Endometrium (tissue), 2 donors: ENCODE measurements at regions not wholly inside any gene's neighbourhood (a gene's known extent, or its start where the extent isn't known, plus 50 kb on each side); places are given as distances from the start of the nearest gene placed in this dataset.

ENCODE experiments used
- FAIRE-seq: peaks from 2 replicates; lab custom pipeline; 2012; peaks lifted over from hg19 to GRCh38; lab: Jason Lieb, UNC
- donor health status: control.
- donor health status: control.

DNA sequence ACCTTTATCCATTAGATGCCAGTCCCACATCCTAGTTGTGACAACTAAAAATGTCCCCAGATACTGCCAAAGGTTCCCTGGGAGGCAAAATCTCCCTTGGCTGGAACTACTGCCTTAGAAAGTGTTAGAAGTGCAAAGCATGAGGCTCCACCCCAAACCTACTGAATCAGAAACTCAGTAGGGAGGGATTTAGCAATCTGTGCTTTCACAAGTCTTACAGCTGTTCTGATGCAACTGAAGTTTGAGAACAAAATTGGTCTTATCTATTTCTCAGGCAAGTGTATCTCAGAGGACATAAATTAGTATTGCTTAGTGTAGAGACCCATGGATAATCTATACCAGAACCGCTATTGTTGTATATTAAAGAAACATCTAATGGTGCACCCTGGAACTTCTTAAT lies 70.2 kb downstream of the CLDN1 start:
- FAIRE-seq: no peak

DNA sequence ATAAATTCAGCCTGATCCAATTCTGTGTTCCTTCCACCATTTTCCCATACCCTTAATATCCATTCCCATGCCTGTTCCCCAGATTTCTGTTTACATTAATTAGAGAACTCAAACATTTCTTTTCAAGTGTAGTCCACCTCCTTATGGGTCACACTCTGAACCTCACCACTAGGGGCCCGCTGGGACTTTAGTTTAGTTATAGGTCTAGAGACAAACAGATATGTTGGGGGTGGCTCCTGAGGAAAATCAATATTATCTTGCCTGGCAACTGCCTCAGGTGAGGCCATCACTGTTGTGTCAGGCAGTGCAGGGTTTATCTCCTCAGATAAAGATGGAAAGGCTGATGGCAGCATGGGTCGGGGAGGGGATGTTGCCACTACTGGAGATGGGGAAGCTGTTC lies 72.8 kb downstream of the CLDN1 start:
- no peak for FAIRE-seq

DNA sequence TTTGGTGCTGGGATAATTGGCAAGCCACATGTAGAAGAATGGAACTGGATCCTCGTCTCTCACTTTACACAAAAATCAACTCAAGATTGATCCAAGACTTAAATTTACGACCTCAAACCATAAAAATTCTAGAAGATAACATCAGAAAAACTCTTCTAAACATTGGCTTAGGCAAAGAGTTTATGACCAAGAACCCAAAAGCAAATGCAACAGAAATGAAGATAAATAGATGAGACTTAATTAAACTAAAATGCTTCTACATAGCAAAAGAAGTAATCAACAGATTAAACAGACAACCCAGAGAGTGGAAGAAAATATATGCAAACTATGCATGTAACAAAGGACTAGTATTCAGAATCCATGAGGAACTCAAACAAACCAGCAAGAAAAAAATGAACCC lies 80.1 kb downstream of the CLDN1 start:
- FAIRE-seq: no peak

DNA sequence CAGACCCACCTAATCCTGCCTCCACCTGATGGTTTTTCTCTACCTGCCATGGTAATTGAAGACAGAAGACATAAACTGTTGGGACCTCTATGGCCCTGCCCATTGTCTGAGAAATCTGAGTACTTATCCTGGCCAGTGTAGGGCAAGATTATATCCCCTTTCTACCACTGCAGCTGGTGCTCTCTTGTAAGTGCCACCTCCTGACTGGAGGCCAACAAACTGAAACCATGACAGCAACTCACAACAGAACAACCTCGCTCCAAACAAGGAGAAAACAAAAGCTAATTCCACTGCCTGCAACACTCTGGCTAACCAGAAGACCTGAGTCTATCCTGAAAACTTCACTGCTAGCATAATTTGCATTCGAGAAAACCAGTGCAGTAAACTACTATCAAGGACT lies 82.9 kb downstream of the CLDN1 start:
- FAIRE-seq: no peak

DNA sequence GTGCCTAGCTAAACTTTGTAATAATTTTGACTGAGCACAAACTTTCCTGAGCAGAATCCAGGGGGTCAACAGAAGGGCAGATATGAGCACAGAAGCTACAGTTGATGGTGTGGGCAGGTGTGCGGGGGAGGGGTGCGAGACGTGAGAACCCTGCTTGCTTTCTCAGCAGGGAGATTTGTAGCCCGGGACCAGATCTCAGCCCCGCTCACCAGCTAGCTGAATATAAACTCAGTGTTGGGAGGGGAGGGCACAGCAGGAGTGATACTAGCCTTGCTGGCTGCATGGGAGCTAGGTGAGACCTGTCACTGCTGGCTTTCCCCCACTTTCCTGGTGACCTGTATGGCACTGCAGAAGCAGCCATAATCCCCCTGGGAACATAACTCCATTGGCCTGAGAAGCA lies 83.4 kb downstream of the CLDN1 start:
- FAIRE-seq: no peak

DNA sequence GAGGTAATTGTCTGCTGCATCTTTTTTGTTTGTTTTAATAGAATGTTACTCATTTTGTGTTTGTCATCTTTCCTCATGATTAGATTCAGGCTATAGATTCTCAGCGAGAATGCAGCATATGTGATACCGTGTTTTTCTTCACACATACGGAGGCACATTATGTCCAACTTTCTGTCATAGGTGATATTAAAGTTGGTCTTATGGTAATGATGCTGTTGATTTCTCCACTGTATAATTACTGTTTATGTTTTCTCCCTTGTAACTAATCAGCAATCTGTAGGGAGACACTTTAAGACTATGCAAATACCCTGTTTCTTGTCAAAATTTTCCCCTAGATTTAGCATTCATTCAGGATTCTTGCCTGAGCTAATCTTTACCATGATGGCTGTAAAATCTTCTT lies 87.6 kb downstream of the CLDN1 start:
- FAIRE-seq: no peak

DNA sequence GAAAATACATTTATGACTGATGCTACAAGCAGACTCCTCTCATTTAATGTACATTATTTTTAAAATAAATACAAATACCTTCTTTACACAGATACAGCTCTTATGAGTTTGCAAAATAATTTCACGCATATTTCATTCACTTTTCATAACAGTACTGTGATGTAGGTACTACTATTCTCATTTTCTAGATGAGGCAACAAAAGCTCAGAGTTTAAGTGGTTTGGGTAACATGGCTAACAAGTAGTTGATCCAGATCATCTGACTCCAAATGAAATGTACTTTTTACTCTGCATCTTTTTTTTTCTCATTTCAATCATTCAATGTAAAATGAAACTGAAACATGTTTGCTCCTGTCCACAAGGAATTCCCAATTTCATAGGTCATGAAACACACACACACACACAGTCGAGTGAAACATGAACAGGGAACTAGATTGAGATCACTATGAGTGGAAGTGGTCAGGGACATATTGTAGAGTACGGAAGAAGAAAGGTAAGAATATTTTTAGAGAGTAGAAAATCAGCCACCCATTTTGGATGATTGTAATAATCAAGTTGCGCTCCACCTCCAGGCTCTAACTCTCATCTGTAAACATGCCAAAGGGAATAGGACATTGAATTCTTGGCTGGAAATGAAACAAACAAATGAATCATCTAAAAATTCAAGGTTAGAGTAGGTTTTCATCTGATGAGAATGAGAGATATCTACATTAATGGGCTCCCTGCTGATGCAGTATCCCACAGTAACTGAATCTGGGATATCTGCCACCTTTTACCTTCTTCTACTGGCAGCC lies 92.4 kb downstream of the CLDN1 start:
- no peak for FAIRE-seq

DNA sequence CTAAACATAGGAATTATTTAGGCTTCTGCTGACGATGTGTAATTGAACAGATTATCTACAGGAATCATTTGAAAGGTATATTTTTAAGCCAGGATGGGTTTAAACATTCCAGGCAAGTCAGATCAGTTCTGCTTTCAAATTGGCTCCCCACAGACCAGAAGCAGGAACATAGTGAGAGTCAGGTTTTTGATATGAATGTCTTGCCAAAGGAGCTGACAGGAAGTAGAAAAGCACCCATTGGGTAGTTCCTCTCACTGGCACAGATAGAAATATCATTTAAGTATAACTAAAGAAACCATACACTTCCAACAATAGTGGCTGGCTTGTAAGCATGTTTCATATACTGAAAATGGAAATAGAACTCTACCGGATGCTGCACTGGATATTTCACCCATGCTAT lies 95.2 kb downstream of the CLDN1 start:
- no peak for FAIRE-seq

DNA sequence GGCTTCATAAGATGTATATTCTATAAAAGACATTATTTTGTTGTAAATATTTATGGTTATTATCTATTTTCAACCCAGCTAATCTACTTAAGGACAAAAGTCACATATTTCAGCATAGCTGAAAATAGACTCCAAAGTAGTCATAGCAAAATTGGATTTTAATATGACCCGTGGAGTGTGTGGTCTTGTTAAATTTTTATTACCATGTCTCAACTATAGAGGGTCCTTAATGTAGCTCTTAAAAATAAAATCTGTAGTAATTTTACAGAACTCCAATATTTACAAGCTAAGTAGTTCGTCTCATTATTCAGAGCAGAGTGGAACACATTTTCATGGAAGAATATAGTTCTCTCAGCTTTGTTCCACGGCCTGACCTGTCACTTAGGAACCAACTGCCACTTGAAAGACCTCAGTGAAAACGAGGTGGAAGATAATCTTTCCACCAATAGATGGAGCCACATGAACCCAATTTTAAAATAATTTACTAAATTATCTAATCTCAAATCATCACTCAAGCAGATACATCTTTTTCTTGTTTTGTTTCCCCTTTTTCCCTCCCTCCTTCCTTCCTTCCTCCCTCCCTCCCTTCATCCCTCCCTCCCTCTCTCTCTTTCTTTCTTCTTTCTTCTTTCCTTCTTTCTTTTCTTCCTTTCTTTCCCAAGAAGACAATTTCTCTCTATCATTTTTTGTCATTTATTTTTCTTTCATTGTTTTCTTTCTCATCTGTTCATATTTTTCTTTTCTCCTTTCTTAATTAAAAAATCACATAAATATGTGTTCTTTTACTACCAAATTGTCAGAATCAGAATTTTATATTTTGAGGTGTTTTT lies 97.2 kb downstream of the CLDN1 start:
- no peak for FAIRE-seq

DNA sequence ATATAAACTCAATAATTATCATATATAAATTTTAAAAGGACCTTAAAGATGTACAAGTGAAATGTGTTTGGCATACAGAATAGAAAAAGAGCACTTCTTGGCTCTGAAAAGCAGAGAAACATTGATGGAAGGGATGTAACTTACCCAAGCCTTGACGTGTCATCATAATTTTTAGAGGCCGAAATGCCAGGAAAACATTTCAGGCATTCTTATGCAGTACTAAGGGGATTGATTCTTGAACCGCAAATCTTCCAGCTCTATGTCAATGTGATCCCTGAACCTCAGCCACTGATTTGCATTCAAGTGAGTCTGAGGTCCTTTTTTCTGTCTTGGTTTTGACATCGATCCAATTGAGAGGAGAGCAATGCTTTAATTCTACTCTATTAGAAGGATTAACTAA lies 97.8 kb downstream of the CLDN1 start:
- no peak for FAIRE-seq

DNA sequence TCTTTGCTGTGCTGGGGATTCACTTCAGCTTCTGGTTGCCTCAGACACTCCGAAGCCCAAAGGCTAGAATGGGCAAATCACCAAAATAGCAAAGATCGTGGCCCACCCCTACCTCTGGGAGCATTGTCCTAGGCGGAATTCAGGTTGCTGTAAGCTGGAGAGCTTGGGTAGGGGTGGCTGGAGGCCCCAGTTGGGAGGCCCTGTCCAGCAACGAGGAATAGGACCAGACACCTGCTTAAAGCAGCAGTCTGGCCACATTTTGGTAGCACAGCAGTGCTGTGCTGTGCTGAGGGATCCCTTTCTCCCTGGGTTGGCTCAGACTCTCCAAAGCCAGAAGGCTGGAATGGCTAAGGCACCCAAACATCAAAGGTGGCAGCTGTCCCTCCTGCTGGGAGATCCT lies 99.3 kb downstream of the CLDN1 start:
- FAIRE-seq: no peak

DNA sequence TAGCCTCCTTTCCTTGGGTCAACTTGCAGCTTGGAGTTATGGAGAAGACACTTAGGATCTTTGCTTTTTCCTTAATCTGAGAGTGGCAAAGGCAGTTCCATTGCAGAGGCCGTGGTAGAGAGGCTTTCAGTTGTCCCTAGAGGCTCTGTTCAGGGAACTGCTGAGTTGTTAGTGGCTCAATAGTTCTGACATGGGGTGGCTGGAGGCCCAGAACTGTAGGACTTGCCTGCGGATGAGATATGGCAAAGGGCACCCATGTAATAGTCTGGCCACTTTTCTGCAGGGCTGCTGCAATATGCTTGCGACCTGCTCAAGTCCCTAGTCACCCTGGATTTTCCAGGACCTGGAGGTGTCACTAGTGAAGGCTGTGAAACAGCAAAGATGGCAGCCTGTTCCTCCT lies 99.9 kb downstream of the CLDN1 start:
- no peak for FAIRE-seq

DNA sequence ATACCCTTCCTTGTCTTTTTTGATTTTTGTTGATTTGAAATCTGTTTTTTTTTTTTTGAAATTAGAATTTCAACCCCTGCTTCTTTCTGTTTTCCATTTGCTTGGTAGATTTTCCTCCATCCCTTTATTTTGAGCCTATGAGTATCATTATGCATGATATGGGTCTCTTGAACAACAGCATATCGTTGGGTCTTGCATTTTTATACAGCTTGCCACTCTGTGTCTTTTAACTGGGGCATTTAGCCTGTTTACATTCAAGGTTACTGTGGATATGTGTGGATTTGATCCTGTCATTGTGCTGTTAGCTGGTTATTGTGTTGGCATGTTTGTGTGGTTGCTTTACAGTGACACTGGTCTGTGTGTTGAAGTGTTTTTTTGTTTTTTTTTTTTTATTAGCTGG lies 99.7 kb upstream of the P3H2 start:
- FAIRE-seq: no peak

DNA sequence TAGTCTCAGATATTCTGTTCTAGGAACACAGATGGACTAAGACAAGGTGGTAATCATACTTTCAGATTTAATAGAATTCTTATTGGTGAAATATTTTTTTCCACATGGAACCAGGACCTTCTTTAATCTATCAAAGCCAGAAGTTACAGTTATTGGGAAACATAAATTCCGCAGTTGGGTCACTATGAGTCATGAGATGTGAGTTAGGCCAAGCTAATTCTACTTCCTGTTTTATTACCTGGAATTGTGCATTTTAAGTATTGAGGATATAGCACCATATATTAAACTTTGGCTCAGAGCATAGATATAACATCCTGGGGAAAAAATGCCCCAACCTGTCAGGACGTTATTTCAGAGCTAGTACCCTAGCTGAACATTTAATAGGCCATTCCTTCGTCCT lies 96.4 kb upstream of the P3H2 start:
- FAIRE-seq: no peak

DNA sequence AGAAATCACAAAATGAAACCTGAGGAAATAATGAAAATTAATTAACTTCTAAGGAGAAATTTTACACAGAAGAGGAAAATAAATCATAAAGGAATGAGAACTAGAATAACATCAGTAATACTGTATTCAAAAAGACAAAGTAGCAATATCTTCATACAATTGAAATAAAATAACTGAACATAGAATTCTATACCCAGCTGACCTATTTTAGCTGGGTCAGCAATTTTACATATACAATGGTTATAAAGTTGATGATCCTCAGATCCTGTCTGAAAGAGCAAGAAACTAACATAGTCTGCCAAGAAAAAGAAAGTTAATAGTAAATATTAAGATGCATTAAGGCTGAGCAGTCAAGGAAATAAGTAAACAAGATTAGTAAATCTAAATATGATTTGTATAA lies 93.0 kb upstream of the P3H2 start:
- no peak for FAIRE-seq

DNA sequence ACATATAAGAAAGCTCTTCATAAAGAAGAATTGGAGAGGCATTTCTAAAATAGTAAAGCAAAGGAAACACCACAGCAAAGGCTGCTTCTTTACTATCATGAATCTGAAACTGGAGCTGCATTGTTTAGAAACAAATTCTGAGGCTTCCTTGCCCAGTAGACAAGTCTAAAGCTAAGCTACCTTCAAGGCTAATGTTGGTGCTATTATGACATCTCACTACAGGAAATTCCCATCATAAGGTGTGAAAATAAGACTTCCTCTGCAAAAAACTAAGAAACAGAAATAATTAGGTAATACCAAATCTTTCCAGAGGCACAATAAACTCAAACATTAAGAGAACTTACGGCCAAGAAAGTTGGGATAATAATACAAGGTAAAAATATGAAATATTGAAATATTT lies 89.9 kb upstream of the P3H2 start:
- no peak for FAIRE-seq

DNA sequence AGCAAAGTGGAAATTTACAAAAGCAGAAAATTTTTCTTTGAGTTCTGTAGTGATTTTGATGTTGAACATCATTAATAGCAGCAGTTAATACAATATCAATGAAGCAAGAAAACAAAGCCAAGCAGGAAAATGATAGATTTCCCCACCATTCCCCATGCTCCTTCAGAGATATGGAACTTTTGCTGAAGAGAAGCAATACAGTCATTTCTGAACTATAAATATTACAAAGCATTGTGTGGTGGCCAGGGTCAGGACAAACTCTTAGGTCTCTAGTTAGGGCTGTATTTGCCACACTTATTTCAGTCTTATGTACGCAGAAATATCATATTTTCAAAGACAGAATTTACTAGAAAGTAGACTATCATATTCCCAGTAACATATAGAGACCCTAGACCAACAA lies 88.8 kb upstream of the P3H2 start:
- no peak for FAIRE-seq

DNA sequence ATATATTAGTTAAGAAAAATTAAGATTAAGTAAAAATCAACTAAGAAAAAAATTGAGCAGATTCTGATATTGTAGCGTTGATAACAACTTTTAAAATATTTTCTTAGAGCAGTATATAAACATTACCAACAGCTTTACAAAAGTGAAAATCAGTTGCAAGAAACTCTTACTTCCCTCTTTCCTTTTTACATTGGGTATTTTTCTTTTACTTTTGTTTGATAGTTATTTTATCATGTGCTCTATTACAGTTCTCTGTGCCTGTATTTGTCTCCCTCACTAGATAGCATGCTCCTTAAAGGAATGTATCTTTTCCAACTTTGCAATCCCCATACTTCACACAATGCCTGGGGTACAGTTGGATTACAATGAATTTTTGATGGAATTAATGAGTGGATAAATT lies 87.5 kb upstream of the P3H2 start:
- no peak for FAIRE-seq

DNA sequence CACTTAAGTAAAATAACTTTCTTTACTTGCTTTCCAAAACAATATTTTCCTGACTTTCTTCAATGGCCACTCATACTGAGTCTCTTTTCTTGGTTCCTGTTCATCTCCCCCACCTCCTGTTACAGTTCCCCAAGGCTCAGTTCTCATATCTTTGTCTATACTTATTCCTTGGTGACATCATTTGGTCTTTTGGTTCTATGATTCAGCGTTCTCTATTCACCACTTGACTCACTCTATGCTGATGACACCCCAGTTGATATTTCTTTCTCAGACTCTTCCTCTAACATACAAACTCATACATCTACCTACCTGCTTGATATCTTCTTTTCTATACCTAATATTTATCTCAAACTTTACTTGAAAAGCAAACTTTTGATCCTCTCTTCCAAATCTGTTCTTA lies 85.0 kb upstream of the P3H2 start:
- no peak for FAIRE-seq

DNA sequence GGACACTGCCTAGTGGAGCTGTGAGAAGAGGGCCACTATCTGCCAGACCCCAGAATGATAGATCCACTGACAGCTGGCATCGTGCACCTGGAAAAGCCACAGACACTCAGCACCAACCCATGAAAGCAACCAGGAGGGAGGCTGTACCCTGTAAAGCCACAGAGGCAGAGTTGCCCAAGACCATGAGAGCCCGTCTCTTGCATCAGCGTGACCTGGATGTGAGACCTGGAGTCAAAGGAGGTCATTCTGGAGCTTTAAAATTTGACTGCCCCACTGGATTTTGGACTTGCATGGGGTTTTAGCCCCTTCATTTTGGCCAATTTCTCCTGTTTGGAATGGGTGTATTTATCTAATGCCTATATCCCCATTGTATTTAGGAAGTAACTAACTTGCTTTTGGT lies 83.5 kb upstream of the P3H2 start:
- no peak for FAIRE-seq

DNA sequence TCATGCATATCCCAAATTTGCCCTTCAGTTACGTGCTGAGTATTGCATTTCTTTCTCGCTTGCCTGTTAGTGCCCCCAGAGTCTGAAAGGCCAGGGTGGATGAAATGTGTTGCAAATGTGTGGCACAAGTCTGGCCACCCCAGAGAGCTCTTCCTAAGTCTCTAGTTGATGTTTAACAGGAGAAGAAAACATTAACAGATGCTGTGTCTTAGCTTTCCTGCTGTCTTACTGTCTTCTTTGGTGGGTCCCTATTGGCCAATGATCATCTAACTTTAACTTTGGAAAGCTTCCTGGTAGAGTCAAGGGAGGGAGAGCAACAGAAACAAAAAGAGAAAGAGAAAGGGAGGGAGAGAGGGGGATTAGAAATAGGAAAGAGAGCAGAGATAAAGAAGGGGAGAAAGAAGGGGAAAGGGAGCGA lies 76.7 kb upstream of the P3H2 start:
- no peak for FAIRE-seq

DNA sequence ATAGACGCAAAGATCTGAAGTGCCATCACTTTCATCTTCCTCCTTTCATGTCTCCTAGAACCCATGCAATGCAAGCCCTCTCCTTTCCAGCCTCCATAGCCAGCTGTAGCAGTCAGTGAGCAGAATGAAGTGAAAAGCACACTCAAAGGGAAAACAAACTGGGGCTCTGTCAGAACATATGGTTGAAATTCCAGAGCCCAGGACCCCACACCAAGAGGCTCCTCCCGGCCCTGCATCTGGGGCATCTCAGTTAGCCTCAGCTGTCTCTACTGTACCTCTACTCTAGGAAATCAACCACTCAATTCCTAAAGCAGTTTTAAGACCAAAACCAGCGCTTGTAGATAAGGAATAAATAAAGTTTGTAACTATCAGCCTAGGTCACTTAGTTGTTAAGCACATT lies 73.8 kb upstream of the P3H2 start:
- no peak for FAIRE-seq

DNA sequence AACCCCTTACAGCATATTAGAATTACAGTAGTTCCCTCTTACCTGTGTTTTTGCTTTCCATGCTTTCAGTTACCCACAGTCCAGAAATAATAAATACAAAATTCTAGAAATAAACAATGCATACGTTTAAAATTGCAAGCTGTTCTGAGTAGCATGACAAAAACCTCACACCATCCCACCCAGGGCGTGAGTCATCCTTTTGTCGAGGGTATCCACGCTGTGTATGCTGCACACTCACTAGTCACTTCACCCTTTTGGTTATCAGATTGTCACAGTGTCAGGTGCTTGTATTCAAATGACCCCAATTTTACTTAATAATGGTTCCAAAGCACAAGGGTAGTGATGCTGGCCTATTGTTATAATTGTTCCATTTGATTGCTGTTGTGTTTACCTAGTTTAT lies 72.5 kb upstream of the P3H2 start:
- FAIRE-seq: no peak

DNA sequence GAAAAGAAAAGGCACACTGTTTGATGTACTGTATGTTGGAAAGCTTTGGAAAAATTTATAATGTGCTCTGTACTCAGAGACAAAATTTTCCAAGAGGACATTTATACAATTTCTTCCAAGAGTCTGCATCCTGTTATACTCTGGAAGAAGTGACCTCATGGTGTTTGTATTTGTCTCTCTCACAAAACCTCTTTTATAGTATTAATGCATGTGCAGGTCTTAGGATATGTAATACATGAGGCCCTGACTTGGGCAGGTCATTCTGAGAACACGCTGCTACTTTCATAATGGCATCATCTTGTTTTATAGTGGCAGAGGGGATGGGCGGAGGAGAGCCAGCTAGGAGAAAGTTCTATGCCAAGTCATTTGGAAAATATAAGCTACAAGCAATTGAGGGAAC lies 72.0 kb upstream of the P3H2 start:
- no peak for FAIRE-seq
